Tibial nerve (tissue), 4 donors: ENCODE measurements at regions not wholly inside any gene's neighbourhood (a gene's known extent, or its start where the extent isn't known, plus 50 kb on each side); places are given as distances from the start of the nearest gene placed in this dataset.

Source experiments
- DNase-seq, 2 donors: peaks; one replicate each; pipeline ENCODE4 v3.0.0-alpha.2; 2019; ENCODE audit warnings: low spot score in 2 of 2
- H3K27ac ChIP-seq, 4 donors: fragments of 200-600 bp; sonication (generic) in 3 of 4; one replicate each; pipeline ENCODE4 v1.5.1; 2017 to 2019; ENCODE audit warnings: mild to moderate bottlenecking in 1 of 4
- H3K27me3 ChIP-seq, 2 donors: fragments of 200-600 bp; sonication (generic) in 1 of 2; one replicate each; pipeline versions ENCODE4 v1.5.1 to v1.6.0; 2017 to 2019
- H3K36me3 ChIP-seq, 3 donors: fragments of 200-600 bp; sonication (generic); one replicate each; pipeline ENCODE4 v1.5.1; 2018 to 2019
- H3K4me1 ChIP-seq, 4 donors: fragments of 200-600 bp; sonication (generic) in 3 of 4; one replicate each; pipeline ENCODE4 v1.5.1; 2017 to 2019
- H3K4me3 ChIP-seq, 4 donors: fragments of 200-600 bp; sonication (generic) in 3 of 4; one replicate each; pipeline ENCODE4 v1.5.1; 2017 to 2019; ENCODE audit warnings: mild to moderate bottlenecking in 1 of 4, moderate library complexity in 1 of 4
- H3K9me3 ChIP-seq, 4 donors: fragments of 200-600 bp; sonication (generic) in 3 of 4; one replicate each; pipeline ENCODE4 v1.5.1; 2017 to 2019
- EP300 ChIP-seq, 2 donors: sonication (generic); formaldehyde crosslinking; IDR thresholded peaks; one replicate each; pipeline ENCODE4 v1.6.1; 2017; ENCODE audit warnings: antibody characterized with exemption in 2 of 2, mild to moderate bottlenecking in 1 of 2
- POLR2A ChIP-seq, 2 donors: fragments of 450-650 bp; IDR thresholded peaks; one replicate each; pipeline ENCODE4 v1.6.1; 2017; ENCODE audit warnings: antibody characterized with exemption in 2 of 2, mild to moderate bottlenecking in 2 of 2, moderate library complexity in 2 of 2
- WGBS, 2 donors: methylation state at CpG; one replicate each; pipeline ENCODE4 v1.1.5; 2018; 5-methylcytosine and 5-hydroxymethylcytosine counted together
- TF ChIP-seq, protein P1 (sequence below), 5 experiments: fragments of 200-600 bp in 3 of 5; fragments of 450-650 bp in 2 of 5; sonication (generic) in 3 of 5; IDR thresholded peaks; one replicate each; pipeline ENCODE4 v1.5.1; 2016 to 2019; ENCODE audit warnings: antibody characterized with exemption in 5 of 5, mild to moderate bottlenecking in 3 of 5, moderate library complexity in 2 of 5

DNA sequence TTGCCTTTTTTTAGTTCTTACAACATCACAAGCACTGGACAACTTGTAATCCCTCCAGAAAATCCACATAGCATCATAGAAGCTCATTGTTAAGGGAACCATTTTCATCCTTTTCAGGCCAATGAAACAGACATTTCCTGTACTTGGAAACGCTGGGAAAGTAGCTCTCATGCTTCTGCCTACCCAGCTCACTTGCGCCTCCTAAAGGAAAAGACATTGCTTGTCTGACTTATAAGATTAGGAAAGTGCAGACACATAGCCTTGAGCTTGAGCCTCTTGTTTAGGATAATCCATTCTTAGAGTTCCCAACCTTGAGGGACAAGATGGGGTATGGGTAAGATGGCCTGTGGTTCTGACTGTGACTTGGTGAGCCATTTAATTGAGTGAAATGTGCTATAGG is 589.5 kb downstream of the NOVA1 start:
- WGBS, 2 donors = 36 to 50% methylated on average over 2 of the region's 2 CpGs
- TF ChIP-seq EP300 (IDR thresholded peaks at IDR 0.05) (no peak), POLR2A (IDR thresholded peaks at IDR 0.05) (no peak)
- TF ChIP-seq, protein P1, sequence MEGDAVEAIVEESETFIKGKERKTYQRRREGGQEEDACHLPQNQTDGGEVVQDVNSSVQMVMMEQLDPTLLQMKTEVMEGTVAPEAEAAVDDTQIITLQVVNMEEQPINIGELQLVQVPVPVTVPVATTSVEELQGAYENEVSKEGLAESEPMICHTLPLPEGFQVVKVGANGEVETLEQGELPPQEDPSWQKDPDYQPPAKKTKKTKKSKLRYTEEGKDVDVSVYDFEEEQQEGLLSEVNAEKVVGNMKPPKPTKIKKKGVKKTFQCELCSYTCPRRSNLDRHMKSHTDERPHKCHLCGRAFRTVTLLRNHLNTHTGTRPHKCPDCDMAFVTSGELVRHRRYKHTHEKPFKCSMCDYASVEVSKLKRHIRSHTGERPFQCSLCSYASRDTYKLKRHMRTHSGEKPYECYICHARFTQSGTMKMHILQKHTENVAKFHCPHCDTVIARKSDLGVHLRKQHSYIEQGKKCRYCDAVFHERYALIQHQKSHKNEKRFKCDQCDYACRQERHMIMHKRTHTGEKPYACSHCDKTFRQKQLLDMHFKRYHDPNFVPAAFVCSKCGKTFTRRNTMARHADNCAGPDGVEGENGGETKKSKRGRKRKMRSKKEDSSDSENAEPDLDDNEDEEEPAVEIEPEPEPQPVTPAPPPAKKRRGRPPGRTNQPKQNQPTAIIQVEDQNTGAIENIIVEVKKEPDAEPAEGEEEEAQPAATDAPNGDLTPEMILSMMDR (IDR thresholded peaks at IDR 0.05) = no peak

DNA sequence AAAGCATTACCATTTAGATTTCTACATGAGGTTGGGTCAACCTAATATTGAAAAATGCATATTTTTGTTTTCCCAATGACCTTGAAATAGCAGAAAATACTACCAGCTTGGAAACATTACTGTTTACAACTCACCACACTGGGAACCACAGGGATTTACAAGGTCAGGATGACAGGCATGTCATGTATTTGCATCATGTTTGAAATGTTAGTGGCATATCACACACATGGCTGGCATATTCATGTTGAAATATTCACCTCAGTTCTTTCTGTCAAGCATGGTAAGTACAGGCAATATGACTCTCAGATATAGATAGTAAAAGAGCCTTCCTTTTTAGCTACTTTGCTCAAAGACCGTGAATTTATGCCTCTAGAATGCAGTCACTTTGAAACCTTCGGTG is 593.5 kb downstream of the NOVA1 start:
- Histone ChIP-seq H3K27me3 (no peaks in the 10 kb centered on the region), H3K4me1 (no peaks in the 10 kb centered on the region), H3K27ac (no peak overlapping the region), H3K9me3 (no peaks in the 10 kb centered on the region), H3K4me3 (no peak overlapping the region), H3K36me3 (no peaks in the 10 kb centered on the region)
- 95 to 98% methylated on average over 2 of the region's 2 CpGs for WGBS, 2 donors
- DNase-seq = no peak
- TF ChIP-seq EP300 (IDR thresholded peaks at IDR 0.05) = no peak
- TF ChIP-seq POLR2A (IDR thresholded peaks at IDR 0.05) = no peak
- TF ChIP-seq, protein P1 (IDR thresholded peaks at IDR 0.05) = no peak

More for the DNA sequence above, 589.5 kb downstream of the NOVA1 start:
- Histone ChIP-seq H3K4me1 (no peaks in the 10 kb centered on the region), H3K27ac (no peak overlapping the region), H3K36me3 (no peaks in the 10 kb centered on the region), H3K9me3 (no peaks in the 10 kb centered on the region), H3K27me3 (no peaks in the 10 kb centered on the region), H3K4me3 (no peak overlapping the region)
- DNase-seq = no peak

DNA sequence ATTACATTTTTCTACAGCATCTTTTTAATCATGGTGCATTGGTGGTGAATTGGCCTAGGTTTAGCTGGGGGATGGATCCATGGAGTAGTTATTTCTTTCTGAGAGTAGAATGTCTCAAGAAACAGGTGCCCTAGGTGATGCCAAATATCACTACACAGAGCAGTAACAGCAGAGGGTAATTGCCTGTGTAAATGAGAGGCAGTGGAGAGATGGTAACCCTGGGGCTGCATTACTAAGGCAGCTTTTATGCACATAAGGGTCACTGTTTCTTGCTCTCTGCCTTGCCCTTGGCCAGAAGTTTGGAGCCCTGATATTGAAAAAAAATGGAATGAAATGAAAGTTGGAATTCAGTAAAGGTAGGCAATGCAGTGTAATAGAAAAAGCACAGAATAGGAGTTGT is 604.0 kb downstream of the NOVA1 start:
- no peaks in the 10 kb centered on the region for H3K4me1 ChIP-seq
- H3K27ac ChIP-seq = no peak overlapping the region
- H3K36me3 ChIP-seq = no peaks in the 10 kb centered on the region
- DNase-seq = no peak
- H3K4me3 ChIP-seq = no peak overlapping the region
- no peaks in the 10 kb centered on the region for H3K27me3 ChIP-seq
- H3K9me3 ChIP-seq = no peaks in the 10 kb centered on the region
- TF ChIP-seq, protein P1 (IDR thresholded peaks at IDR 0.05) = no peak
- TF ChIP-seq EP300 (IDR thresholded peaks at IDR 0.05) = no peak

DNA sequence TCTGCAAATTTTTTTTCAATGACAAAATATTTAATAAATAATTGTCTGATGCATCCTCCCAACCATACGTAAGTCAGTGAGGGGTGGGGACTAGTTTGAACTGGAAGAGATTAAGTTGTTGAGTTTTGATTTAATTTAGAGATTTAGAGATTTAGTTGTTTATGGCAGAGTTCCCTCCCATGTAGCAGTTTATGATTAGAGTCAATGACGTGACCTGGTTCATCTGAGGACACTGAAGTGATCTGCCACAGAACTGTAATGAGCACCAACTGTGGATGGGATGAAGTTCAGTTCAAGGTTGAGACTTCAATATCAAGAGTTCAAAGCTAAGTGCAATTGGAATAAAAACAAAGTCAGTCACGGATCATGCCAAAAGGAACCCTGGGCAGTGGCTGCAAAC is 609.3 kb downstream of the NOVA1 start:
- WGBS, 2 donors = 69 to 78% methylated on average over 3 of the region's 3 CpGs
- H3K27me3 ChIP-seq = no peaks in the 10 kb centered on the region
- peaks cover 0 to 5% (median 0%) of the 10 kb centered on the region in 4 donors for H3K4me1 ChIP-seq
- TF ChIP-seq EP300 (IDR thresholded peaks at IDR 0.05) (no peak), POLR2A (IDR thresholded peaks at IDR 0.05) (no peak)
- TF ChIP-seq, protein P1 (IDR thresholded peaks at IDR 0.05) = no peak
- no peaks in the 10 kb centered on the region for H3K9me3 ChIP-seq
- H3K27ac ChIP-seq = no peak overlapping the region
- no peaks in the 10 kb centered on the region for H3K36me3 ChIP-seq
- H3K4me3 ChIP-seq = no peak overlapping the region
- no peak for DNase-seq

- DNase-seq = no peak
- peaks cover 0 to 3% (median 0%) of the 10 kb centered on the region in 4 donors for H3K9me3 ChIP-seq
- WGBS, 2 donors = 85 to 88% methylated on average over 3 of the region's 3 CpGs
- no peaks in the 10 kb centered on the region for H3K36me3 ChIP-seq
- no peak overlapping the region for H3K4me3 ChIP-seq
- TF ChIP-seq, protein P1 (IDR thresholded peaks at IDR 0.05) = no peak
- no peak for TF ChIP-seq EP300 (IDR thresholded peaks at IDR 0.05)
- TF ChIP-seq POLR2A (IDR thresholded peaks at IDR 0.05) = no peak
- no peaks in the 10 kb centered on the region for H3K27me3 ChIP-seq
- peaks cover 0 to 4% (median 0%) of the 10 kb centered on the region in 4 donors for H3K4me1 ChIP-seq
- no peak overlapping the region for H3K27ac ChIP-seq
Measured at GRCh38 chr14:25955772-25956171, 642.1 kb downstream of the NOVA1 start.
